ENCODE measurements at regions not wholly inside any gene's neighbourhood (a gene's known extent, or its start where the extent isn't known, plus 50 kb on each side); places are given as distances from the start of the nearest gene placed in this dataset.

DNA sequence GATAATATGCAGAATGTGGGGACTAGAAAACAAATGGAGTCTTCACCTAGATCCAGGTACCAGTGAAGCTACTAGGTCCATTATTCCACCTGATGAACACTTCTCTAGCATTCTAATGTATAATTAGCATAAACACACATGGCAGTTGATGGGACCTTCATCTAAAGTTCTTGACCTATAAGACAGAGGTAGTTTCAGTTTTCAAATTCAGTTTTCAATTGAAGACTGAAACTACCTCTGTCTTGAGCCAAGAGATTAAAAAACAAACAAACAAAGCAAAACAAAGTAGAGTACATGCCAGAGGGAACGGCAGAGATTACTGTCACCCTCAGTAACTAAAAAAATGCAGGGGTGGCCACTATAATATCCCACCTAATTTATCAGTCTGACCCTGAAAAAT is 199.9 kb upstream of the NEIL3 start:
- no peak for DNase-seq

DNA sequence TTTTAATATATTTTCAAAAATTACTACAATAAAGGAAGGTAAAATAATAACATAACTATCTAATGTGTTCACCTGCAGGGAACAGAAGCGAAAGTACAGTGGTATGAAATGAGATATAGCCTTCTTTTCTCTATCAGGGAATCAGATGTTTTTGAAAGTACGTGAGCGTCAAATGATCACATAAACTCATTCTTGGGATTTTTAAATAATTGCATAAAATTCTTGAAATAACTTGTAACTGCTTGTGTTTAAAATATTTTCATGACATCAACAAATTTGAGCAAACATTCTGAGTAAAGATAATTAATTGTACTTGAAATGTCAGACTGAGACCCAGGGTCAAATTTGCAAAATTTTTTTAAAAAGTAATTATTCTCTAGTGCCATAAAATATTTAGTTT is 193.5 kb upstream of the NEIL3 start:
- DNase-seq, result no peak

DNA sequence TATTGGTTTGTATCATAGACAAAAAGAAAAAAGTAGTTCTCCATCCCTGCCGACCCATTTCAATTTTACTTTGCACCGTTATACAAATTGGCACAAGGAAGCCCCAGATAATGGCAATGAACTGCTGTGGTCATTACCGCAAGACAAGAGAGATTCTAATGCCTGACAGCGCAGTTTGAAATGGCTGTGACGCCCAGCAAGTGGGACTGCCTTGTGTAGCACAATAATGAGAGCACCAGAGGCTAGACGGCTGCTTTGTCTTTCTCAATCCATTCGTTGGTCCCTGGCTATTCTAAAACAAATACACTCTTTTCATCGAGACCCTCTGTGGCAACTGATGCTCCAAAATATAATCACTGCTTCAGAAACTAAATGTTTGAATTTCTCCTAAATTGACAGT is 192.4 kb upstream of the NEIL3 start:
- no peak for DNase-seq

DNA sequence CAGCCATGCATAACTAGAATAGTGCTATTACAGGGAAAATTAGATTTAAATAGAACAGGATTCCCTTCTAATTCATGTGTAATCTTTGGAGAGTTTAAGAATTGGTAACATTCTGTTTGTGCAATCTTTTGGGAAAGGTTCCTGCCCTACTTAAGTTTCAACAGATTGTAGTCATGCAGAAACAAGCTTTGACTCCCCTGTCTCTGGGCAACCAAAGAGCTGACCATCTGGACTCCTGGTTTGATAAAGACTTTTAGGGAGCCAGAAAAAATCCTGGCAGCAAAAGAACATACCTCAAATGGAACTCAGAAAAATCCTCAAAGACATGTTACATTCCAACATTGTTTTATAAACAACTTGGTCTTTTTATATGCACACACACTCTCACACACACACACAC is 191.1 kb upstream of the NEIL3 start:
- peak; percentile 33 for DNase-seq

DNA sequence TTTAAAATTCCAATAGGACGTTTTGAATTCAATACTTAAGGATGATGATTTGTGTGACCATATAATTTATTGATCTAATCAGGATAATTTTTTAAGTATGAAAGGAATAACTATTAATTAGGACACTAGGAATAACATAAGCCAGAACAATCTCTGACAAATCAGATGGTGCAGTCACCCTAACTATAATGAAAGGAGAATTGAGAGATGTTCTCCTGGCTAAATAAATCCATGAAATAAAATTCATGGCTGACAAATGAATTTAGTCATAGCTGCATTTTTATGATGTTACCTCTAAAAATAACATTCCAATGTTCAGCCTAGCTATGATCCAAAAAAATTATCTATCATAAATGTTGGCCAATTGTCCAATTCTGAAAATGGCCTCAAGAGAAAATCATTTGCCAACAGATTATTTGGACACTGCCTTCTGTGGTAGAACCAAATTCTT is 190.6 kb upstream of the NEIL3 start:
- peak; percentile 4 for DNase-seq

DNA sequence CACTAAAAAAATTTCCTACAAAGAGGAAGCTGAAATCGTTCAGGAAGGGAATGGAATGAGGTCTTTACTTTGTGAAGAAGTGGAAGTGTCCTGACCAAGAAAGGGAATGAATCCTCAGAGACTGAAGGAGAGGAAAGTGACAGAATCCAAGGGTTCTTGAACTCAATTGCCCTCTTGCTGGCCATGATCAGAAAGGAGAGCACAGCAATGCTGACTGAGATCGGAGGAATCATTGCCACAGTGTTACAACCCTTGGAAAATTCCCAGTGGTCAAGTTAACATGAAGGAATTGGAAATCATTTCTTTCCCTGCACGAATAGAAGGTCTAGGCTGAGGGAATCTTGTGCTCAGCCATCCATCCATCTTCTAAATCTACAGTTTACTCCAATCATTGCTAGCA is 190.0 kb upstream of the NEIL3 start:
- DNase-seq, result no peak

DNA sequence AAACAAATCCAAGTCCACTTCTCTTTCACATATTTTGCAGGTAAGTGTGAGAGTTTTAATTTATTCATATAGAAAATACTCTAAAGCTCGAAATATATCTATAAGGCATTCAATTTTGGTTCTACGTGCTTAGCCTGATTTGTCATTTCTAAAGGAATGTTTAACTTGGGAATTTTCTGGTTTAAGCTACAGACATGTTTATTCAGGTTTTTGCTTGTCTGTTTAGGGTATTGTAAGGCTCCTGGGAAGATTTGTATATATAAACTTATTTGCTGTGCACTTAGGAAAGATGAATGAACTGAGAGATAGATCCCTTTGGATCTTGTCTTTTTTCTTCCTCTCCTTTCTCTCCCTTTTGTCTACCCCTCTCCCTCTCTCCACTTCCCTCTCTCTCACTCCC is 185.9 kb upstream of the NEIL3 start:
- DNase-seq, result no peak

DNA sequence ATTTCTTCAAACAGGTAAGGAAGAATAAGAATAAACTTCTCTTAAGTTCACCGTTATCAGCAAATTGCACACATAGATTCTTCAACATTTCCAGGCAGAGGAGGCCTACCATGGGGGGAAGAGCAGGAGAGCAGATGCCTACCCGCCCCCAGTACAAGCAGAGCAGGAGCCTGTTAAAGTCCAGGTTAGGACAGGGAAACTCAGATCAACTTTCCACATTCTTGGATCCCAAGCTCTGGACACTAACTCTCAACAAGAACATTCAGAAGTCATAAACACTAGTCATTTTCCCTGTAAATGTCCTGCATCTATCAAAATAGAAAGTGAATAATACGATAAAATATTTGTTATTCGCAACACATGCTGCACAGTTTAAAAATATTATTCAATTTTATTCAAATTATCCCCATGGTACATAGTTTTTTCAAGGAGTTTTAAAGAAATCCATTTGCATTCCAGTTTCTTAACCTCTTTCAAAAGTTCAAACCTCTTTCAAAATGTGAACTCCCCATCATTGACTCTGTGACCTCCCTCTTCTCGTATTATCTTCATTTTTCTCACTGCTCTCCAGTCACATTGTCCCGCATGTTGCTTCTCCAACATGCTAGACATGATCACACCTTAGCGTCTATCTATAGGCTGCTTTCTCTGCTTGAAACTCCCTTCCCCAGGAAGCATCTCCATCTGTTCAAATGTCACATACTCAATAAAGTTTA is 185.2 kb upstream of the NEIL3 start:
- no peak for DNase-seq

DNA sequence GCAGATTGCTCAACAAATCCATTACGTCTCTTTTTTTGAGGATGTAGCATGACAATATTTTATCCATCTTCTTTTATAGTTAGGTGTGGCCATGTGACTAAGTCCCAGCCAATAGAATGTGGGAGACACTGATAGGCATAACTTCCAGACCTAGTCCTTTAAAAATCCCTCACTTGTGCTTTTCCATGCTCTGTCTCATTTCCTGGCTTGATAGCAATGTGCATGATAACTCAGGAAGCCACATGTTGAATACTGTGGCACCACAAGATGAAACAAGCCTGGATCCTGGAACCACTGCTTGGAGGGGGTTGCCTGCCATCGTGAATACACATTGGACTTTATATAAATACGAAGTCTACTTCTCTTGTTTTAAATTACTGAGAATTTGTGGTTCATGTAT is 184.0 kb upstream of the NEIL3 start:
- DNase-seq, result no peak

DNA sequence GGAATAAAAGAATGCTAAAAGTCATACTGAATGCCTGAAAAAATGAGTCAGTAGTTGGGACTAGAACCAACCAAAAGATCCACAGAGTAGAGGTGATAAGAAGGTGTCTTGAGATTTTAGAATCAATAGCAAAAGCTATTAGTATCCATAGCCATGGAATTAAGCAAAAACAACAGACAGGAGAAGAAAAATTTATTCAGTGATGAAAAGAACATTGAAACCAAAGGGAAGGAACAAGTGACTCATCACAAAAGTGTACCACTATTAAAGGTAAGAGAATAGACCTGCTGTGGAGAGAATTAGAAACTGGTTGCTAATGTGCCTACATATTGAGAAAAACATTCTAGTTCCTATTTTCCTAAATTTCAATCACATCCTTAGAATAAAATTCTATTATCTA is 182.0 kb upstream of the NEIL3 start:
- DNase-seq, result no peak

DNA sequence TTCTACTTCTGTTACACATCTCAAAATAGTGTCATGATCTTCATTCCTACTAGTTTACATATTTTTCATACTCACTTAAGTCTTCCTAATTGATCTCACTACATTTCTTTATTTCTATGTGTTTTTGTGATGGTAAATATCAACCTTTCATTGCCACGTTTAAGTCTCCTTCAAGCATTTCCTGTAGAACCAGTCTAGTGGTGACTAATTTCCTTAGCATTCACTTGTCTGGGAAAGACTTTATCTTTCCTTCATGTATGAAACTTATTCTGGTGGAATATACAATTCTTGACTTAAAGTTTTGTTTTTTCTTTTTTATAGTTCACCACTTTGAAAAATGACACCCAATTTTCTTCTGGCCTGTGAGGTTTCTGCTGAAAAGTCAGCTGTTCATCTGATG is 181.4 kb upstream of the NEIL3 start:
- DNase-seq, result no peak

DNA sequence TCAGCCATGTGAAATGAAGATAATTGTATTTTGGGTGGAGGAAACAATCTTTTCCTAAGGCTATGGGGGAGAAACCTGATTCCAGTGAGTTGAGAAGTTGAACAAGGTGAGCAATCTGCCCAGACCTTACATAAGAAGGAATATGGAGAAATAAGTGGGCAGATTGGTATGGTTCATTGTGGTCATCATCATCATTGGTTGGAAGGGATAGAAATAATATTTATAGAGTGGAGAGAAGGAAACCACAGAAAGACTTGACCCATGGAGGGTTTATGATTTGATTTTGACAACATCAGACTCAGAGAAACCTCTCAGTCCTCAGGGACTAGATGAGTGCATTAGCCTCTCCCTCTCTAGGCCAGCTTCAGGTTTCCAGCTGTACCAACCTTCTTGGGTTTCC is 177.9 kb upstream of the NEIL3 start:
- no peak for DNase-seq

DNA sequence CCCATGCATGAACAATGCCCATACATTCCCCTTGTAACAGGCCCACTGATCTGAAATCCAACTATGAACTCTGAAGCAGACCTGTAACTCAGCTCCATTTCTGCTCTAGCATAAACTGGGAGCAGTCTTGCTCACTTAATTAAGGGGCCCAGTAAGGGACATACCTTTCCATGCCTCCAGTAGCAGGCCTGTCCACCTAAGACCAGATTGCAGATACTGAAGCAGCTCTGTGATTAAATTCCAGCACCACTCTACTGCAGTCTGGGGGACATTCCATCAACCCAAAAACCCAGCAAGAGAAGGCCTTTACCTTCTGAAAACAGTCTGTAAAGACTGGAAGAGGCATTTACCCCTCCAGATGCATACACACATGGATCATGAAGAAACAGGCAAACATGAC is 162.0 kb upstream of the NEIL3 start:
- DNase-seq, result no peak

DNA sequence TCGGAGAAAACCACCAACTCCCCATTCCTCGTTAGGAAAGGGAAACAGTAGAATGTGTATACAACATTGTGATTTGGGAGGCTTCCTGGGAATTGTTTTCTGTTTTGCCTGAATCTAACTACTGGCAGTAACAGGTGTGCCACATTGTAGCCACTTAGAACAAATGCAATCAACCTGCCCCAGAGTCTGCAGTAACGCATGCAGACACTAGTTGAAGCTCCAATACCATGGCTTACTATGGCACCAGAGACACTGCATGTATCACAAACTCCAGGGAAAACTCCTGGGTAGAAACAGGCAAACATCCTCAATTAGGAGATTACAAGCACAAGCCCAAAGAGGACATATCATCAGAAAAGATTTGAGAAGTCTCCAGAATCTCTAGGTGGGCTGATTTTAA is 154.2 kb upstream of the NEIL3 start:
- no peak for DNase-seq

DNA sequence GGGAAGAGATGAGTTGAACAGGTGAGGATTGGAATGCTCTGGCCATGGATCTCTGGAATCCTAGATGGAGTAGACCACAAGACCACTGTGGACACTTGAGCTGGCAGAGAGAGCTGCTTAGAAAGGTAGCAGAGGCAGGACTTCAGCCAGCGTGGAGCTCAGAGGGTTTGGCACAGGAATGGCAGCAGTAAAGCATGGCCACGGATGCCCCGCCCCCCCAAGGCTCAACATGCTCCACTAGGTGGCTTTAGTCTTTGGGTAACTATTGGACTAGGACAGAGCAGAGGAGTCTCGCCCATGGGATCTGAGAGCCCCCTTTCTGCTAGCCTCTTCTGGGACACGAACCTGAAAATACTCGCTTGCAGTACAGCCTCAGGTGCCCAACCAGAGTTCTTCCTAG is 150.1 kb upstream of the NEIL3 start:
- no peak for DNase-seq

DNA sequence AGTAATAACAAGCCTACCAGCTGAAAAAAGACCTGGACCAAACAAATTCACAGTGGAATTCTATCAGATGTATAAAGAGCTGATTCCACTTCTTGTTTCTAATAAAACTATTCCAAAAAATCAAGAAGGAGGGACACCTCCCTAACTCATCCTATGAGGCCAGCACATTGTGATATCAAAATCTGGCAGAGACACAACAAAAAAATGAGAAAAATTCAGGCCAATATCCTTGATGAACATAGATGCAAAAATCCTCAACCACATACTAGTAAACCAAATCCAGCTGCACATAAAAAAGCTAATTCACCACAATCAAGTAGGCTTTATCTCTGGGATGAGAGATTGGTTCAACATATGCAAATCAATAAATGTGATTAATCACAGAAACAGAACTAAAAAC is 147.9 kb upstream of the NEIL3 start:
- no peak for DNase-seq

DNA sequence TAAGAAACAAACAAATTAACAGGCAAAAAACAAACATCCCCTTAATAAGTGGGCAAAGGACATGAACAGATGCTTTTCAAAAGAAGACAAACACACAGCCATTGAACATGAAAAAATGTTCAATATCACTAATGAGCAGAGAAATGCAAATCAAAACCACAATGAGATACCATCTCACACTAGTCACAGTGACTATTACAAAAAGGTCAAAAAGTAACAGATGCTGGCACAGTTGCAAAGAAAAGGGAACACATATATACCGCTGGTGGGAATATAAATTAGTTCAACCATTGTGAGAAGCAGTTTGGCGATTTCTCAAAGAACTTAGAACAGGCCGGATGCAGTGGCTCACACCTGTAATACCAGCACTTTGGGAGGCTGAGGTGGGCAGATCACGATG is 146.1 kb upstream of the NEIL3 start:
- DNase-seq, result no peak

DNA sequence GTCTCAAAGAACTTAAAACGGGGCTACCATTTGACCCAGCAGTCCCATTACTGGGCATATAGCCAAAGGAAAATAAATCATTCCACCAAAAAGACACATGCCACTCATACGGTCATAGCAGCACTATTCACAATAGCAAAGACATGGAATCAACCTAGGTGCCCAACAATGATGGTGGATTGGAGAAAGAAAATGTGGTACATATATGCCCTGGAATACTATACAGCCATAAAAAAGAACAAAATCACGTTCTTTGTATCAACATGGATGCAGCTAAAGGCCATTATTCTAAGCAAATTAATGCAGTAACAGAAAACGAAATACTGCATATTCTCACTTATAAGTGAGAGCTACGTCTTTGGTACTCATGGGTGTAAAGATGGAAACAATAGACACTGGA is 138.1 kb upstream of the NEIL3 start:
- DNase-seq, result no peak

DNA sequence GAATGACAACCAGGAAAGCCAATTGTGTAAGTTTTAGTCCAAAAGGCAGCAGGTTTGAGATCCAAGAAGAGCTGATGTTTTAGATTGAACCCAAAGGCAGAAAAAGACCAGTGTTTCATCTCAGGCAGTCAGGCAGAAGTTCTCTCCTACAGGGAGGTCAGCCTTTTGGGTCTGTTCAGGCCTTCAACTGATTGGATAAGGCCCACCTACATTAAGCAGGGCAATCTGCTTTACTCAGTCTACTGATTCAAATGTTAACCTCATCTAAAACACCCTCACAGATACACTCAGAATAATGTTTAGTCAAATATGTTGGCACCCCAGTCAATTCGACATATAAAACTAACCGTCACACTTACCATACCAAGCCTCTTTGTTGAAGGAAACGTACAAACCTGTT is 134.2 kb upstream of the NEIL3 start:
- DNase-seq, result no peak

DNA sequence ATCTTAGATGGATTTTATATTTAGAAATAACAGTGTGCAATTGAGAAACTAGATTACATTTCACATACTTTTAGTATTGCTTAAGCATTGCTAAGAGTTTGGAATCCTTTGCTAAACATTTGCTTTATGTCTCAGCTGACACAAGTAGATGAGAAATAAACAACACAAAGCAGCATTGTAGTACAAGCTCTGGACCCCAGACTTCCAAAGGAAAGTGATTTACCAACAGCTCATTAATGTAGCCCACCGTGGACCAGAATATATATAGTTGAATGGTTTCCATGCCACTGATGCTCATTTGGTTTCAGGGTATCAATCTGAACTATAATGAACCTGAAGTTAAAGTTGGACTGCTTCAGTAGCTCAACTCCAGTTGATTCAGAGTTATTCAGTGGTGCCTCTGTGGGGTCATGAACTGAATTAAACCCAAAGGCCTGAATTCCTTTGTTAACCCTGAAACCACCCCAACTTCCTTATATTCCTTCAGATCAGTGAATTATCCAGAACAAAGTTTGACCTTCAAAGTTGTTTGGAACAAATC is 132.1 kb upstream of the NEIL3 start:
- peak; percentile 71 for DNase-seq

DNA sequence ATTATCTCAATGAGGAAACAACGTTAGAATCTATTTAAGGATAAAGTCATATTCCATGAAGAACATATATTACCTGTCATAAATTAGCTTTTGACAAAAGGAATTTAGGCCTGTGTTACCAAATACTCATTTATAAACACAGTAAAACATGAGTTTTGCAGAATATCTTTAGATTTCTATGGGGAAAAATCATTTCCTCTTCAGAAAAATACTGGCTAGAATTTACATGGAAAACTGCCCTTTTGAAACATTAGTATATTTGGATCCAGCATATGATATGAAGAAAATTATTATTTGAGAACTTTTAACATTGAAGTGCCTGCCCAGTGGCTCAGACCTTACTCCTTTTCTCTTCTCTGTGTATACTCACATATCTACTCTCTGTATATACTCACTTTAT is 131.4 kb upstream of the NEIL3 start:
- DNase-seq, result peak; percentile 7

DNA sequence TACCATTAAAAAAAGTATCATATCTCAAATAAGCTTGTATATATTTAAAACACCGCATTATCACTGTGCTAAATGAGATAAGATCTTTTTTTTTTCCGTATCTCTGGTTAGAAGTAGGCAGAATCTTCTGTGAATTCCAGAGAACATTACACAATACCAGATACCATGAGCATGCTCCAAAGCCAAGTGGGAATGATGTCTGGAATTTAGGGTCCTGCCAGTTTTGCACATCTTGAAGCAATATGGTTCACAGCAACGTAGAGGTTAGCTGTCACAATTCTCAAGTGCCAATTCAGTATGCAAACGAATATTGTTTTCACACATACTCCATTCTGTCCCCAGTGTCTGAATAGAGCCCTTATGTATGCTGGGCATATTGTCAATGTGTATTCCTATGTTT is 127.5 kb upstream of the NEIL3 start:
- peak; percentile 87 for DNase-seq

DNA sequence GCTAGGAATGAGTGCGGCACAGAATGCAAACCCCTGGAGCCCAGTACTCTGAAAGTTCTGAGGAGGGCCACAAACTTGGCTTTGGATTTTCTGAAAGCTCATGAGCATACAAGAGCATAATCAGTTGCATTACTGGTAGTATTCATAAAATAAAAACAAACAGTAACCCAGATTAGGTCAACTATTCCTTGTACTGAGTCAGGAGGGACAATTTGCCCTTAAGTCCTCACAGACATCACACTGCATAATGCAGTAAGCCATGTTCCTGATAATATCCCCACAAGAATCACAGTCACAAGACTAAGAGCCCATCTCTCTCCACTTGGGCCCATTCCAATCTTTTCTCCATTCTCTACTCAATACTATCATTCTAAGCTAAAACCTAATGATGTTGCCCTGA is 126.9 kb upstream of the NEIL3 start:
- DNase-seq, result no peak

DNA sequence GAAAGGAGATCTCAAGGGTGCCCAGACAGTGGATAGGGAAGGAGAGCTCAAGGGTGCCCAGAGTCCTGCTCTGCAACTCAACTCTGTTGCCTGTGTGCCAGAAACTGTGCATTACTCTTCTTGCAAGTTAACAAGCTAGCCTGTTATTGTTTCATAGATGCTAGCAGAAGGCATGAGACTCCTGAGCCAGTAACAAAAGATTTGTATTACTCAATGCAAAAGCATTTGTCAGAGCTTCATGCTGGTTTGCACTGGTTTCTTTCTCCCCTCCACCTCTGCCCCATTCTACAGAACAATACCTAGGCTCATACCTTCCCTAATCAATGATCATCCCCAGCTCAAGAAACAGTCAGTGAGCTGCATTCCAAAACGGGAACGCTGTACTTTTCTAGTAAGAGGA is 124.5 kb upstream of the NEIL3 start:
- DNase-seq, result no peak

DNA sequence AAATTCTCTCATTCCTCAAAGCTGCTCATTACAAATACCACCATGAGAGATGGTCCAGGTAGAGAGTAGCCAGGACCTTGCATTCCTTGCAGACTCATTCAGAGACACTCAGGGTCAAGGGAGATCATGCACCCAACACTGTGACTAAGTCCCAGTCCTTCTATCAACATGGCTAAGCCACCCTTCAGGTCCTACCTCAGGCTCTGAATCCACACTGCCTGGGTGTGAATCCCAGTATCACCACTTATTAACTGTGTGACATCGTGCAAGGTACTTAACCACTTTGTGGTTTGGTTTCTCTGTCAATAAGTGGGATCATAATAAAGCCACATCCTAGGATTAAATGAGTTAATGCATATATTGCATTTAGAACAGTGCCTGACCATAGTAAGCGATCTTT is 124.1 kb upstream of the NEIL3 start:
- no peak for DNase-seq

Data from skin of body (tissue), 1 donor.